HEK293 (cell line): ENCODE measurements at regions not wholly inside any gene's neighbourhood (a gene's known extent, or its start where the extent isn't known, plus 50 kb on each side); places are given as distances from the start of the nearest gene placed in this dataset.

Experiments used
- CTCF ChIA-PET: fragments of 350-600 bp; formaldehyde crosslinking; extraction: SDS; loops from one replicate; lab custom pipeline; 2021; ENCODE audit warnings: antibody characterized with exemption; lab: Yijun Ruan, JAX
- POLR2A ChIA-PET: fragments of 300-600 bp; formaldehyde crosslinking; extraction: SDS; loops from one replicate; lab custom pipeline; 2020; ENCODE audit warnings: antibody characterized with exemption, inconsistent platforms; lab: Yijun Ruan, JAX
- H3K27ac ChIP-seq: fragments of 200-500 bp; sonication (Bioruptor generic); 2 replicates; pipeline ENCODE4 v1.5.1; 2014; ENCODE audit warnings: low read depth, low read length, control low read depth, inconsistent platforms; ENCODE audit errors: extremely low read depth
- H3K36me3 ChIP-seq, 2 experiments: fragments of 200-500 bp in 1 of 2; sonication (Bioruptor generic) in 1 of 2; 1 replicate in 1 of 2; 2 replicates in 1 of 2; pipeline ENCODE4 v1.5.1; 2014 to 2017; ENCODE audit warnings: inconsistent platforms in 2 of 2, low read length in 2 of 2; ENCODE audit not compliant: control insufficient read depth in 2 of 2, insufficient read depth in 1 of 2
- H3K4me1 ChIP-seq: fragments of 200-500 bp; sonication (Bioruptor generic); 2 replicates; pipeline ENCODE4 v1.5.1; 2014; ENCODE audit warnings: mild to moderate bottlenecking, low read length, inconsistent platforms; ENCODE audit not compliant: control insufficient read depth, insufficient read depth
- H3K4me3 ChIP-seq: 2 replicates; pipeline ENCODE4 v1.5.1; 2011; ENCODE audit warnings: low read depth, mild to moderate bottlenecking, control low read depth, low read length, moderate library complexity
- H3K9me3 ChIP-seq: fragments of 200-500 bp; sonication (Bioruptor generic); 2 replicates; pipeline ENCODE4 v1.5.1; 2014; ENCODE audit warnings: low read depth, low read length, inconsistent platforms; ENCODE audit not compliant: control insufficient read depth, insufficient read depth
- GLIS1 ChIP-seq: fragments of 450-650 bp; formaldehyde crosslinking; IDR thresholded peaks from 2 replicates; pipeline ENCODE4 v1.5.1; 2016; ENCODE audit warnings: missing biosample characterization, missing genetic modification characterization
- KLF1 ChIP-seq: fragments of 450-650 bp; formaldehyde crosslinking; IDR thresholded peaks from 2 replicates; pipeline ENCODE4 v1.5.1; 2016; ENCODE audit warnings: missing biosample characterization, missing genetic modification characterization
- SCRT2 ChIP-seq: fragments of 450-650 bp; formaldehyde crosslinking; IDR thresholded peaks from 2 replicates; pipeline ENCODE4 v1.5.1; 2016; ENCODE audit warnings: missing biosample characterization, missing genetic modification characterization
- SP2 ChIP-seq: fragments of 450-650 bp; formaldehyde crosslinking; IDR thresholded peaks from 2 replicates; pipeline ENCODE4 v1.5.1; 2016; ENCODE audit warnings: missing biosample characterization, missing genetic modification characterization
- TCF7L2 ChIP-seq: IDR thresholded peaks from 2 replicates; pipeline ENCODE4 v1.6.1; 2011; ENCODE audit warnings: low read depth, mild to moderate bottlenecking, inconsistent platforms, low read length, moderate library complexity, borderline replicate concordance
- TSHZ1 ChIP-seq: fragments of 450-650 bp; formaldehyde crosslinking; IDR thresholded peaks from 2 replicates; pipeline ENCODE4 v1.5.1; 2016; ENCODE audit warnings: missing biosample characterization, missing genetic modification characterization, borderline replicate concordance
- YY1 ChIP-seq: fragments of 450-650 bp; formaldehyde crosslinking; IDR thresholded peaks from 2 replicates; pipeline ENCODE4 v1.5.1; 2018; ENCODE audit warnings: missing biosample characterization, missing genetic modification characterization
- ZBTB21 ChIP-seq: fragments of 450-650 bp; formaldehyde crosslinking; IDR thresholded peaks from 2 replicates; pipeline ENCODE4 v1.5.1; 2017; ENCODE audit warnings: missing biosample characterization, missing genetic modification characterization
- ZEB2 ChIP-seq: fragments of 450-650 bp; formaldehyde crosslinking; IDR thresholded peaks from 2 replicates; pipeline ENCODE4 v1.5.1; 2016; ENCODE audit warnings: missing biosample characterization, missing genetic modification characterization
- ZFP3 ChIP-seq: fragments of 450-650 bp; formaldehyde crosslinking; IDR thresholded peaks from 2 replicates; pipeline ENCODE4 v1.5.1; 2016; ENCODE audit warnings: low read depth, missing biosample characterization, missing genetic modification characterization
- ZNF157 ChIP-seq: fragments of 450-650 bp; formaldehyde crosslinking; IDR thresholded peaks from 2 replicates; pipeline ENCODE4 v1.5.1; 2016; ENCODE audit warnings: missing biosample characterization, missing genetic modification characterization
- ZNF169 ChIP-seq: fragments of 450-650 bp; formaldehyde crosslinking; IDR thresholded peaks from 2 replicates; pipeline ENCODE4 v1.5.1; 2016; ENCODE audit warnings: missing biosample characterization, missing genetic modification characterization
- ZNF184 ChIP-seq: fragments of 450-650 bp; IDR thresholded peaks from 2 replicates; pipeline ENCODE4 v1.5.1; 2018; ENCODE audit warnings: missing biosample characterization, mild to moderate bottlenecking, missing genetic modification characterization
- ZNF202 ChIP-seq: fragments of 450-650 bp; formaldehyde crosslinking; IDR thresholded peaks from 2 replicates; pipeline ENCODE4 v1.5.1; 2016; ENCODE audit warnings: missing biosample characterization, missing genetic modification characterization, borderline replicate concordance
- ZNF214 ChIP-seq: fragments of 450-650 bp; formaldehyde crosslinking; IDR thresholded peaks from 2 replicates; pipeline ENCODE4 v1.5.1; 2017; ENCODE audit warnings: missing biosample characterization, mild to moderate bottlenecking, missing genetic modification characterization, borderline replicate concordance
- ZNF23 ChIP-seq: fragments of 450-650 bp; formaldehyde crosslinking; IDR thresholded peaks from 2 replicates; pipeline ENCODE4 v1.5.1; 2016; ENCODE audit warnings: missing biosample characterization, missing genetic modification characterization, borderline replicate concordance
- ZNF24 ChIP-seq: fragments of 450-650 bp; formaldehyde crosslinking; IDR thresholded peaks from 2 replicates; pipeline ENCODE4 v1.5.1; 2016; ENCODE audit warnings: missing biosample characterization, missing genetic modification characterization
- ZNF354C ChIP-seq: fragments of 450-650 bp; formaldehyde crosslinking; IDR thresholded peaks from 2 replicates; pipeline ENCODE4 v1.5.1; 2016; ENCODE audit warnings: missing biosample characterization, missing genetic modification characterization, low read depth, borderline replicate concordance
- ZNF423 ChIP-seq: fragments of 450-650 bp; formaldehyde crosslinking; IDR thresholded peaks from 2 replicates; pipeline ENCODE4 v1.5.1; 2016; ENCODE audit warnings: missing biosample characterization, missing genetic modification characterization
- ZNF473 ChIP-seq: fragments of 450-650 bp; formaldehyde crosslinking; IDR thresholded peaks from 2 replicates; pipeline ENCODE4 v1.5.1; 2017; ENCODE audit warnings: missing biosample characterization, missing genetic modification characterization
- ZNF555 ChIP-seq: fragments of 450-650 bp; formaldehyde crosslinking; conservative IDR thresholded peaks from 2 replicates; pipeline ENCODE4 v1.5.1; 2017; ENCODE audit warnings: missing biosample characterization, mild to moderate bottlenecking, missing genetic modification characterization, inconsistent platforms
- ZNF600 ChIP-seq: fragments of 450-650 bp; formaldehyde crosslinking; IDR thresholded peaks from 2 replicates; pipeline ENCODE4 v1.5.1; 2016; ENCODE audit warnings: missing biosample characterization, missing genetic modification characterization
- ZNF626 ChIP-seq: fragments of 450-650 bp; sonication (Bioruptor Pico); formaldehyde crosslinking; IDR thresholded peaks from 2 replicates; pipeline ENCODE4 v1.5.1; 2018; ENCODE audit warnings: missing biosample characterization, missing genetic modification characterization, inconsistent platforms
- ZNF658 ChIP-seq: fragments of 450-650 bp; formaldehyde crosslinking; IDR thresholded peaks from 2 replicates; pipeline ENCODE4; 2016; ENCODE audit warnings: missing biosample characterization, missing genetic modification characterization
- ZNF701 ChIP-seq: fragments of 450-650 bp; formaldehyde crosslinking; IDR thresholded peaks from 2 replicates; pipeline ENCODE4 v1.5.1; 2016; ENCODE audit warnings: missing biosample characterization, missing genetic modification characterization
- ZNF776 ChIP-seq: fragments of 450-650 bp; formaldehyde crosslinking; IDR thresholded peaks from 2 replicates; pipeline ENCODE4 v1.5.0; 2017; ENCODE audit warnings: missing biosample characterization, missing genetic modification characterization, borderline replicate concordance
- ZNF843 ChIP-seq: fragments of 450-650 bp; formaldehyde crosslinking; IDR thresholded peaks from 2 replicates; pipeline ENCODE4 v1.5.1; 2016; ENCODE audit warnings: missing biosample characterization, missing genetic modification characterization
- TF ChIP-seq, protein P1 (sequence below): fragments of 450-650 bp; formaldehyde crosslinking; IDR thresholded peaks from 2 replicates; pipeline ENCODE4 v1.5.1; 2016; ENCODE audit warnings: missing biosample characterization, missing genetic modification characterization
- TF ChIP-seq, protein P2 (sequence below): fragments of 450-650 bp; formaldehyde crosslinking; IDR thresholded peaks from 2 replicates; pipeline ENCODE4 v1.5.1; 2016; ENCODE audit warnings: missing biosample characterization, missing genetic modification characterization
- TF ChIP-seq, protein P3 (sequence below): fragments of 450-650 bp; formaldehyde crosslinking; IDR thresholded peaks from 2 replicates; pipeline ENCODE4; 2016; ENCODE audit warnings: missing biosample characterization, missing genetic modification characterization

DNA sequence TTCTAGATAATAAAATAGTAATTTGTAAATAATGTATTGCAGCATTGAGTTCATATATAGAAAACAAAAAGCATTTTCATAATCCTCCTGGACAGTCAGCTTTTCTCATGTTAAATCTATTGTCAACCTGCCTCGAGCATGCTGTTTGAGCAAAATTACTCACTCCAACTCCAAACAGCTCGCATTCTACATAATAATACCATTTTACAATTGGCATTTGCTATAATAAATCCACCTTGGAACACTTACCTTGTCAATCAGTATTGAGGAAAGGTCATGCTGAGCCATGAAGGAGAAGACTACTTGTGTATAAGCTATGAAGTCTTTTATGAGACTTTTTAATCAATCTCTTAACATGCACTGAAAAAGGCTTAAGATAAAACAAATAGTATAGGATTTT is 682.6 kb downstream of the CBLN4 start:
- TF ChIP-seq, protein P1, sequence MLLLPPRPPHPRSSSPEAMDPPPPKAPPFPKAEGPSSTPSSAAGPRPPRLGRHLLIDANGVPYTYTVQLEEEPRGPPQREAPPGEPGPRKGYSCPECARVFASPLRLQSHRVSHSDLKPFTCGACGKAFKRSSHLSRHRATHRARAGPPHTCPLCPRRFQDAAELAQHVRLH, result no peak
- TF ChIP-seq KLF1 (tag by site-specific recombination) (no peak), ZNF169 (tag by site-specific recombination) (no peak), ZNF600 (tag by site-specific recombination) (no peak), ZNF24 (tag by site-specific recombination) (no peak), ZNF354C (tag by site-specific recombination) (no peak), ZNF843 (no peak), SCRT2 (tag by site-specific recombination) (no peak), GLIS1 (no peak), ZNF776 (no peak), ZNF157 (no peak), ZNF701 (tag by site-specific recombination) (no peak), YY1 (tag by site-specific recombination) (no peak), TCF7L2 (no peak), ZNF184 (tag by site-specific recombination) (no peak), ZNF214 (tag by site-specific recombination) (no peak), ZNF555 (tag by site-specific recombination) (no peak), ZNF626 (tag by site-specific recombination) (no peak), ZFP3 (tag by site-specific recombination) (no peak)
- TF ChIP-seq, protein P2, sequence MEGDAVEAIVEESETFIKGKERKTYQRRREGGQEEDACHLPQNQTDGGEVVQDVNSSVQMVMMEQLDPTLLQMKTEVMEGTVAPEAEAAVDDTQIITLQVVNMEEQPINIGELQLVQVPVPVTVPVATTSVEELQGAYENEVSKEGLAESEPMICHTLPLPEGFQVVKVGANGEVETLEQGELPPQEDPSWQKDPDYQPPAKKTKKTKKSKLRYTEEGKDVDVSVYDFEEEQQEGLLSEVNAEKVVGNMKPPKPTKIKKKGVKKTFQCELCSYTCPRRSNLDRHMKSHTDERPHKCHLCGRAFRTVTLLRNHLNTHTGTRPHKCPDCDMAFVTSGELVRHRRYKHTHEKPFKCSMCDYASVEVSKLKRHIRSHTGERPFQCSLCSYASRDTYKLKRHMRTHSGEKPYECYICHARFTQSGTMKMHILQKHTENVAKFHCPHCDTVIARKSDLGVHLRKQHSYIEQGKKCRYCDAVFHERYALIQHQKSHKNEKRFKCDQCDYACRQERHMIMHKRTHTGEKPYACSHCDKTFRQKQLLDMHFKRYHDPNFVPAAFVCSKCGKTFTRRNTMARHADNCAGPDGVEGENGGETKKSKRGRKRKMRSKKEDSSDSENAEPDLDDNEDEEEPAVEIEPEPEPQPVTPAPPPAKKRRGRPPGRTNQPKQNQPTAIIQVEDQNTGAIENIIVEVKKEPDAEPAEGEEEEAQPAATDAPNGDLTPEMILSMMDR (tag by site-specific recombination), result no peak
- no peaks in the 10 kb centered on the region for H3K9me3 ChIP-seq
- H3K36me3 ChIP-seq, result no peaks in the 10 kb centered on the region
- ChIA-PET CTCF (interaction anchor here (0.6 kb wide), 1 partner anchor 342 kb away, joined by 3 read pairs; no protein-coding TSS in a partner anchor), POLR2A (no interaction called here)
- H3K4me3 ChIP-seq, result no peak overlapping the region
- no peaks in the 10 kb centered on the region for H3K4me1 ChIP-seq
- no peak overlapping the region for H3K27ac ChIP-seq

DNA sequence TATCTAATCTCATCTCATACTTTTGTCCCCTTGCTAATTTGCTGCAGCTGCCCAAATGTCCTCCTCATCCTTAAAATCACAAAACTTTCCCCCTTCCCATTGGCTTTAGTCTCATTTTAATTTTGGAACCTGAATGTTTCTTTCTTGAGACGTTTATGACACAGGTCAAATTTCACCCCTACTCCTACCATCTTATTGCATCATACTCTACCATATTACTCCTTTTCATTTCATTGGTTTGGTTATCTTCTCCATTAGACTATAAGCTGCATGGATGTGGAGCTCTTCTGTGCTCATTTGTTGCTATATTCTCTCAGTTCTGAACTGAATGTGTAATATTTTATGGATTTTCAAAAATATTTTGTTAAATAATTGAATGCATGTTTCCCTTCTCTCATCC is 688.6 kb downstream of the CBLN4 start:
- CTCF ChIA-PET, result no interaction called here
- Histone ChIP-seq H3K4me3 (no peak overlapping the region), H3K36me3 (no peaks in the 10 kb centered on the region), H3K9me3 (no peaks in the 10 kb centered on the region), H3K27ac (no peak overlapping the region), H3K4me1 (no peaks in the 10 kb centered on the region)
- POLR2A ChIA-PET, result no interaction called here
- TF ChIP-seq ZEB2 (no peak), SP2 (tag by site-specific recombination) (no peak), ZNF473 (tag by site-specific recombination) (no peak), ZNF23 (tag by site-specific recombination) (no peak), ZBTB21 (tag by site-specific recombination) (no peak), ZNF423 (no peak), ZNF202 (tag by site-specific recombination) (no peak), ZNF626 (tag by site-specific recombination) (no peak), ZNF157 (no peak), TSHZ1 (tag by site-specific recombination) (no peak), ZNF658 (no peak)
- TF ChIP-seq, protein P2 (tag by site-specific recombination), result no peak
- TF ChIP-seq, protein P3, sequence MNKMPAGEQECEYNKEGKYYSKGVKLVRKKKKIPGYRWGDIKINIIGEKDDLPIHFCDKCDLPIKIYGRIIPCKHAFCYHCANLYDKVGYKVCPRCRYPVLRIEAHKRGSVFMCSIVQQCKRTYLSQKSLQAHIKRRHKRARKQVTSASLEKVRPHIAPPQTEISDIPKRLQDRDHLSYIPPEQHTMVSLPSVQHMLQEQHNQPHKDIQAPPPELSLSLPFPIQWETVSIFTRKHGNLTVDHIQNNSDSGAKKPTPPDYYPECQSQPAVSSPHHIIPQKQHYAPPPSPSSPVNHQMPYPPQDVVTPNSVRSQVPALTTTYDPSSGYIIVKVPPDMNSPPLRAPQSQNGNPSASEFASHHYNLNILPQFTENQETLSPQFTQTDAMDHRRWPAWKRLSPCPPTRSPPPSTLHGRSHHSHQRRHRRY (tag by site-specific recombination), result no peak
